ENCODE measurements at regions not wholly inside any gene's neighbourhood (a gene's known extent, or its start where the extent isn't known, plus 50 kb on each side); places are given as distances from the start of the nearest gene placed in this dataset.

DNA sequence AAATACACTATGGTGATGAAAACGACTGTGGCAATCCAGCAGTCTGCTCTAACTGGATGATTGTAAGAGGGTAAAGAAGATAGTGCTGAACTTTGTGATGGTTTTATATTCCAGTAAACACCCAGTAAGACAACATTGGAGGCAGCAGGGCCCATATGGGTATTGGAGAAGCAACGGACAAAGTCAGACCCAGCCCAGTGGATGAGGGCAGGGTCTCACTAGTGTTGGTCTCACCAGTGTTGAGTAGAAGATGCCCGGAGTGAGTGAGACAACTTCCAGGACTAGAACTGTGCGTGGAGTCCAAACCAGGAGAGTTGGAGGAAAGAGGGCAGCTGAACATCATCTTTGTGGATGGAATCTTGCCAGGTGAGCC is 71.9 kb upstream of the CELF4 start:
- no peak for DNase-seq (ENCODE audit: low read depth in 1 of 2, low spot score in 1 of 2)
- in situ Hi-C loops (cut with HindIII; ENCODE audit: low pct_unique_long_range_greater_than_20kb, low sequenced_read_pairs): no loop called here
- no peak for TF ChIP-seq JUND (IDR thresholded peaks at IDR 0.05; ENCODE audit: low read depth)

- DNase-seq (ENCODE audit: low read depth in 1 of 2, low spot score in 1 of 2): no peak
- no peak for TF ChIP-seq JUND (IDR thresholded peaks at IDR 0.05; ENCODE audit: low read depth)
- in situ Hi-C loops (cut with HindIII; ENCODE audit: low pct_unique_long_range_greater_than_20kb, low sequenced_read_pairs): no loop called here
These were observed 71.4 kb upstream of the CELF4 start for GRCh38 chr18:37636831-37637477.

DNA sequence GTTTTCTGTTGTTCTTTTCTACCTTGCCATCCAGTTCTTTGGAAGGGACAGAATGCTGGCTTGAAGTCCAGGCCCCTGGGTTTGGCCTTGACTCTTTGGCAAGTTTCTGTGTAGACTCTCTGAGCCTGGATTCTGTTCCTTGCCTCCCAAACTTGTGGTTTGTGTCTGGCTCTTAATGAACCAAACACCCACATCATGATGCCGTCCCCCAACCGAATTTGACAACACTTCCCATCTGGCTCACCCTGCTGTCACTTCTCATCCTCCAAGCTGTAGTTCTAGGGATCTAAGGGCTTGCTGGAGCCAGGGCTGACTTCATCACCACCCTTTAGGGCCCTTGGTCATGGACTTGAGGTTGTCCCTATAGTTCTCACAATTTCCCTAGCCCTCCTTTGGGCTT is 68.9 kb upstream of the CELF4 start:
- in situ Hi-C loops (cut with HindIII; ENCODE audit: low pct_unique_long_range_greater_than_20kb, low sequenced_read_pairs): no loop called here
- DNase-seq (ENCODE audit: low read depth in 1 of 2, low spot score in 1 of 2): no peak
- no peak for TF ChIP-seq JUND (IDR thresholded peaks at IDR 0.05; ENCODE audit: low read depth)

GRCh38 chr18:37631422-37631821 is 65.8 kb upstream of the CELF4 start:
- TF ChIP-seq JUND (IDR thresholded peaks at IDR 0.05; ENCODE audit: low read depth): no peak
- in situ Hi-C loops (cut with HindIII; ENCODE audit: low pct_unique_long_range_greater_than_20kb, low sequenced_read_pairs): no loop called here
- no peak for DNase-seq (ENCODE audit: low read depth in 1 of 2, low spot score in 1 of 2)

- TF ChIP-seq JUND (IDR thresholded peaks at IDR 0.05; ENCODE audit: low read depth): no peak
- in situ Hi-C loops (cut with HindIII; ENCODE audit: low pct_unique_long_range_greater_than_20kb, low sequenced_read_pairs): no loop called here
- no peak for DNase-seq (ENCODE audit: low read depth in 1 of 2, low spot score in 1 of 2)
These were observed 64.7 kb upstream of the CELF4 start for GRCh38 chr18:37630334-37630733.

- TF ChIP-seq JUND (IDR thresholded peaks at IDR 0.05; ENCODE audit: low read depth): no peak
- no peak for DNase-seq (ENCODE audit: low read depth in 1 of 2, low spot score in 1 of 2)
- in situ Hi-C loops (cut with HindIII; ENCODE audit: low pct_unique_long_range_greater_than_20kb, low sequenced_read_pairs): no loop called here
These were observed 63.0 kb upstream of the CELF4 start for GRCh38 chr18:37628470-37629220.

DNA sequence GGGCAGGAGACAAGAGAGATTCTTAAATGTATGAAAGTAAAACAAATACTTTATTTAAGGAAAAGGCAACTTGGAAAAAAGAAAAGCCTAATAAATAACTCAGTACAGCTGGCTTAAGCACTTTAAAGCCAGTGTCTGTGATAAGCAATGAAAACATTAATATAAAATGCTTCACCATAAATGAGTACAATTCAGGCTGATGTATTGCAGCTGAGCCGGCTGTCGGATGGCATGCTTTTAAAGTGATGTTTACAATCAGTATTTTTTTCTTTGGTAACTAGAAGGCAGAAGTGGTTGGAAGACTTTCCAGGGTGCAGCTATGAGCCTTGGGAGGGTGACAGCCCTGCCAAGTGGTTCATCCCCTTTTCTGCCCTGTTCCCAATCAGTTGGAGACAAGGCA is 58.7 kb upstream of the CELF4 start:
- DNase-seq (ENCODE audit: low read depth in 1 of 2, low spot score in 1 of 2): no peak
- no peak for TF ChIP-seq JUND (IDR thresholded peaks at IDR 0.05; ENCODE audit: low read depth)
- in situ Hi-C loops (cut with HindIII; ENCODE audit: low pct_unique_long_range_greater_than_20kb, low sequenced_read_pairs): no loop called here

GRCh38 chr18:37619964-37620363 is 54.4 kb upstream of the CELF4 start:
- in situ Hi-C loops (cut with HindIII; ENCODE audit: low pct_unique_long_range_greater_than_20kb, low sequenced_read_pairs): no loop called here
- TF ChIP-seq JUND (IDR thresholded peaks at IDR 0.05; ENCODE audit: low read depth): no peak

DNA sequence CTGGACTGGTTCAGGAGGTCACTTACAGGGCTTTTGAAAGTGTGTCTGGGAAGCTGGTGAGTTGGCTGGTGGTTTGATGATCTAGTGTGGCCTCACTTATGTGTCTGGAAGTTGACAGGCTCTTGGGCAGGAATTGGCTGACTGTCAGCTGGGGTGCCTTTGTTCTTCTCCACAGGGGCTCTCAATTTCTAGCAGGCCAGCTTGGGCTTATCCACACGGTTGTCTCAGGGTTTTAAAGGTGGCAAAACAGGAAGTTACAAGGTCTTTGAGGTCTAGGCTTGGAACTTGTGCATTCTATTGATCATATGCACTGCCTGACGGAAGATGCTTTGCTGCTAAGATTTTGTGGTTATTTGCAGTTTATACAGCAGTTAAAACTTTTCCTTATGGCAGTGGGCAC is 52.0 kb upstream of the CELF4 start:
- no peak for DNase-seq (ENCODE audit: low read depth in 1 of 2, low spot score in 1 of 2)
- in situ Hi-C loops (cut with HindIII; ENCODE audit: low pct_unique_long_range_greater_than_20kb, low sequenced_read_pairs): no loop called here
- no peak for TF ChIP-seq JUND (IDR thresholded peaks at IDR 0.05; ENCODE audit: low read depth)

More at GRCh38 chr18:37619964-37620363, 54.4 kb upstream of the CELF4 start:
- DNase-seq (ENCODE audit: low read depth in 1 of 2, low spot score in 1 of 2): no peak

Data from T47D (cell line).